Fibroblast of skin of abdomen (primary cell): ENCODE measurements at regions not wholly inside any gene's neighbourhood (a gene's known extent, or its start where the extent isn't known, plus 50 kb on each side); places are given as distances from the start of the nearest gene placed in this dataset.
"Not testable (repeated sequence)": the region's sequence is repeated elsewhere in the genome, so short reads cannot be mapped to it uniquely, and the experiment has no call there.

ENCODE experiments used
- DNase-seq: peaks from one replicate; pipeline ENCODE4 v3.0.0-alpha.2; 2013

GRCh38 chr5:101174981-101175380, 271.9 kb upstream of the ST8SIA4 start:
- DNase-seq, result no peak

GRCh38 chr5:101163088-101163487, 260.0 kb upstream of the ST8SIA4 start:
- DNase-seq, result no peak

- no peak for DNase-seq
Observed at GRCh38 chr5:101160002-101160401, 256.9 kb upstream of the ST8SIA4 start.

GRCh38 chr5:101159006-101159405, 255.9 kb upstream of the ST8SIA4 start:
- DNase-seq, result no peak

GRCh38 chr5:101153526-101153925, 250.4 kb upstream of the ST8SIA4 start:
- no peak for DNase-seq

GRCh38 chr5:101143526-101143925, 240.4 kb upstream of the ST8SIA4 start:
- no peak for DNase-seq

- no peak for DNase-seq
Observed at GRCh38 chr5:101142102-101142501, 239.0 kb upstream of the ST8SIA4 start.

- no peak for DNase-seq
Observed at GRCh38 chr5:101136454-101136853, 233.4 kb upstream of the ST8SIA4 start.

GRCh38 chr5:101123363-101123762, 220.3 kb upstream of the ST8SIA4 start:
- DNase-seq, result no peak

GRCh38 chr5:101112645-101113044, 209.6 kb upstream of the ST8SIA4 start:
- no peak for DNase-seq

GRCh38 chr5:101103874-101104273, 200.8 kb upstream of the ST8SIA4 start:
- DNase-seq, result no peak

- no peak for DNase-seq
Observed at GRCh38 chr5:101102506-101102905, 199.4 kb upstream of the ST8SIA4 start.

GRCh38 chr5:101091902-101092301, 188.8 kb upstream of the ST8SIA4 start:
- no peak for DNase-seq

GRCh38 chr5:101084353-101084752, 181.3 kb upstream of the ST8SIA4 start:
- DNase-seq, result no peak

- DNase-seq, result peak; percentile 80
Observed at GRCh38 chr5:101080462-101081240, 177.6 kb upstream of the ST8SIA4 start.

GRCh38 chr5:101068298-101068697, 165.2 kb upstream of the ST8SIA4 start:
- no peak for DNase-seq

GRCh38 chr5:101067429-101067828, 164.3 kb upstream of the ST8SIA4 start:
- no peak for DNase-seq

GRCh38 chr5:101062902-101063301, 159.8 kb upstream of the ST8SIA4 start:
- no peak for DNase-seq

- DNase-seq, result no peak
Observed at GRCh38 chr5:101047181-101047580, 144.1 kb upstream of the ST8SIA4 start.

GRCh38 chr5:101045689-101046088, 142.6 kb upstream of the ST8SIA4 start:
- DNase-seq, result no peak

- not testable (repeated sequence) for DNase-seq
Observed at GRCh38 chr5:101040002-101040401, 136.9 kb upstream of the ST8SIA4 start.

GRCh38 chr5:101036778-101037177, 133.7 kb upstream of the ST8SIA4 start:
- no peak for DNase-seq

GRCh38 chr5:101035425-101035824, 132.3 kb upstream of the ST8SIA4 start:
- no peak for DNase-seq

GRCh38 chr5:101024299-101024698, 121.2 kb upstream of the ST8SIA4 start:
- DNase-seq, result no peak

- DNase-seq, result no peak
Observed at GRCh38 chr5:101018299-101018698, 115.2 kb upstream of the ST8SIA4 start.
